H1 (cell line): ENCODE measurements at regions not wholly inside any gene's neighbourhood (a gene's known extent, or its start where the extent isn't known, plus 50 kb on each side); places are given as distances from the start of the nearest gene placed in this dataset.

Experiments used
- BRCA1 ChIP-seq: IDR thresholded peaks from 2 replicates; pipeline ENCODE4 v1.6.1; 2012; ENCODE audit warnings: low read depth, low read length, improper control_type of control experiment
- E2F6 ChIP-seq: IDR thresholded peaks from 2 replicates; pipeline ENCODE4 v1.6.1; 2012; ENCODE audit warnings: inconsistent platforms
- POU5F1 ChIP-seq: IDR thresholded peaks from 2 replicates; pipeline ENCODE4 v1.6.1; 2011; ENCODE audit warnings: low read depth, mild to moderate bottlenecking, low read length, moderate library complexity
- SRF ChIP-seq: IDR thresholded peaks from 2 replicates; pipeline ENCODE4 v1.6.1; 2011; ENCODE audit warnings: mild to moderate bottlenecking, low read depth, low read length, moderate library complexity

DNA sequence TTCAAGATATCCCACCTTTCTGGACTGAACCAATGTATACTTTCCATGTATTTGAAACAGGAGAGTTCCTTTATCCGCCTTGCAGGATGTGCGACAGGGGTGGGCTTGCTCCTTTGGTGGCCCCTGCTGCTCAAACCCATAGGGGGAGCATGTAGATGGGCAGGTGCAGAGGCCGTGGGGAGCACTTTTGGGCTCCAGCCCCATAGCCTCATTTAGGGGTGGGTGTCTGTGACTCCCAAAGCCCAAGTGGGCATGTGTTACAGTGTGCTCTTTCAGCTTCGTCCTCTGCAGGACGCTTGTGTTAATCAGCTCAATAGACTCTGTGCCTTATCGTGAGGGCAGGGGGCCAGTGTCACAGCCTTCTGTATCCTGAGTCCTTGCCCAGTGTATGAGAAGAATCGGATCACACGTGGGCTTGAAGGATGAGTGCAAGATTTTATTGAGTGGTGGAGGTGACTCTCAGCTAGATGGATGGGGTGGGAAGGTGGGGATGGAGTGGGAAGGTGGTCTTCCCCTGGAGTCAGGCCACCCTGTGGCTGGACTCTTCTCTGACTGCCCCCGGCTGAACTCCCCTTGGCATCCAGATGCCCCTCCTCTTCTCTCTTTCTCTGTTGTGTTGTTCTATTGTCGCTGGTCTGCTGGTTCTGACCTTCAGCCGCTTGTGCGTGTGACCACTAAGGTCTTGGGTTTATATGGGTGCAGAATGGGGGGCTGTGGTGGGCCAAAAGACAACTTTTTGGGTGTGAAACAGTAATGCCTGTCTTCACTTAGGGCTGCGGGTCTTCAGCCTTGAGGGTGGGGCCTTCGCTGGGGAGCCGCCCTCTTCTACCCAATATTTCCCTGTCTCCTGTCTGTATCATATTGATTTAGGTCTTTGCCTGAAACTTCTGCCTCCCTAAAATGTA is 262.2 kb downstream of the GLRX3 start (continued):
- TF ChIP-seq POU5F1: no peak
- TF ChIP-seq SRF: no peak
- TF ChIP-seq BRCA1: no peak
- no peak for TF ChIP-seq E2F6
- TF ChIP-seq, all 59 proteins: peak for 0
